Astrocyte (in vitro differentiated cells and primary cell): ENCODE measurements at regions not wholly inside any gene's neighbourhood (a gene's known extent, or its start where the extent isn't known, plus 50 kb on each side); places are given as distances from the start of the nearest gene placed in this dataset.

Source experiments
- DNase-seq: peaks from one replicate; pipeline ENCODE4 v3.0.0-alpha.2; 2010; ENCODE audit warnings: low read depth
- FAIRE-seq: peaks from 2 replicates; lab custom pipeline; 2011; peaks lifted over from hg19 to GRCh38; lab: Jason Lieb, UNC
- H2AFZ ChIP-seq: 2 replicates; pipeline ENCODE4 v1.6.0; 2012; ENCODE audit warnings: low read depth, low read length, inconsistent platforms
- H3K27ac ChIP-seq: 2 replicates; pipeline ENCODE4 v1.5.1; 2011; ENCODE audit warnings: low read depth, low read length, inconsistent platforms
- H3K27me3 ChIP-seq: 2 replicates; pipeline ENCODE4 v1.6.0; 2011; ENCODE audit warnings: low read length, inconsistent platforms; ENCODE audit not compliant: insufficient read depth
- H3K36me3 ChIP-seq: 2 replicates; pipeline ENCODE4 v1.5.1; 2011; ENCODE audit warnings: low read length, inconsistent platforms; ENCODE audit not compliant: insufficient read depth
- H3K4me1 ChIP-seq: 2 replicates; pipeline ENCODE4 v1.5.1; 2011; ENCODE audit warnings: low read length, inconsistent platforms; ENCODE audit not compliant: insufficient read depth
- H3K4me2 ChIP-seq: 2 replicates; pipeline ENCODE4 v1.6.0; 2012; ENCODE audit warnings: low read length, inconsistent platforms
- H3K4me3 ChIP-seq: 2 replicates; pipeline ENCODE4 v1.5.1; 2011; ENCODE audit warnings: low read depth, mild to moderate bottlenecking, low read length, inconsistent platforms; ENCODE audit not compliant: insufficient read depth
- H3K79me2 ChIP-seq: 2 replicates; pipeline ENCODE4 v1.6.0; 2012; ENCODE audit warnings: mild to moderate bottlenecking, low read length, inconsistent platforms; ENCODE audit not compliant: insufficient read depth
- H3K9ac ChIP-seq: 2 replicates; pipeline ENCODE4 v1.6.0; 2012; ENCODE audit warnings: mild to moderate bottlenecking, low read length, inconsistent platforms
- H3K9me3 ChIP-seq: 2 replicates; pipeline ENCODE4 v1.5.1; 2012; ENCODE audit warnings: low read depth, mild to moderate bottlenecking, low read length, inconsistent platforms; ENCODE audit not compliant: insufficient read depth
- H4K20me1 ChIP-seq: 2 replicates; pipeline ENCODE4 v1.6.0; 2012; ENCODE audit warnings: low read length, inconsistent platforms; ENCODE audit not compliant: insufficient read depth
- H3K27ac Mint-ChIP-seq: one replicate; pipeline ENCODE4 v1.8.0; 2021; ENCODE audit warnings: mild to moderate bottlenecking, mixed read lengths; ENCODE audit not compliant: unreplicated experiment
- H3K27me3 Mint-ChIP-seq: one replicate; pipeline ENCODE4 v1.8.0; 2021; ENCODE audit warnings: low read depth, mixed read lengths; ENCODE audit not compliant: unreplicated experiment
- H3K36me3 Mint-ChIP-seq: one replicate; pipeline ENCODE4 v1.8.0; 2021; ENCODE audit warnings: low read depth, mixed read lengths; ENCODE audit not compliant: unreplicated experiment
- H3K4me1 Mint-ChIP-seq: one replicate; pipeline ENCODE4 v1.8.0; 2021; ENCODE audit warnings: low read depth, mixed read lengths; ENCODE audit not compliant: unreplicated experiment
- H3K4me3 Mint-ChIP-seq: one replicate; pipeline ENCODE4 v1.8.0; 2021; ENCODE audit warnings: mild to moderate bottlenecking, moderate library complexity, mixed read lengths; ENCODE audit not compliant: unreplicated experiment
- H3K9me3 Mint-ChIP-seq: one replicate; pipeline ENCODE4 v1.8.0; 2021; ENCODE audit warnings: mild to moderate bottlenecking, mixed read lengths; ENCODE audit not compliant: unreplicated experiment
- CTCF ChIP-seq: IDR thresholded peaks from 2 replicates; pipeline ENCODE4 v1.5.1; 2011; ENCODE audit warnings: low read depth, mild to moderate bottlenecking, inconsistent platforms, low read length, moderate library complexity; ENCODE audit not compliant: insufficient read depth
- EZH2 ChIP-seq: IDR thresholded peaks from 2 replicates; pipeline ENCODE4 v1.6.1; 2012; ENCODE audit warnings: mild to moderate bottlenecking, low read length, inconsistent platforms; ENCODE audit not compliant: insufficient read depth

GRCh38 chr2:67057123-67057522, 340.0 kb upstream of the ETAA1 start:
- TF ChIP-seq EZH2 (no peak), CTCF (no peak)
- Histone ChIP-seq H3K4me3 (no peak overlapping the region), H3K9ac (no peak overlapping the region), H3K79me2 (no peaks in the 10 kb centered on the region), H3K27ac (no peak overlapping the region), H3K27me3 (no peaks in the 10 kb centered on the region), H3K4me2 (no peak overlapping the region), H4K20me1 (no peaks in the 10 kb centered on the region), H3K36me3 (no peaks in the 10 kb centered on the region), H2AFZ (no peak overlapping the region), H3K9me3 (no peaks in the 10 kb centered on the region), H3K4me1 (no peaks in the 10 kb centered on the region)
- DNase-seq: no peak
- FAIRE-seq: no peak
- no peaks in the 10 kb centered on the region for H3K27me3 Mint-ChIP-seq
- H3K4me1 Mint-ChIP-seq: no peaks in the 10 kb centered on the region
- H3K4me3 Mint-ChIP-seq: no peak overlapping the region
- no peak overlapping the region for H3K27ac Mint-ChIP-seq
- no peaks in the 10 kb centered on the region for H3K36me3 Mint-ChIP-seq
- H3K9me3 Mint-ChIP-seq: no peaks in the 10 kb centered on the region

GRCh38 chr2:67057901-67058703, 339.0 kb upstream of the ETAA1 start:
- no peaks in the 10 kb centered on the region for H3K4me1 ChIP-seq
- H3K27me3 Mint-ChIP-seq: no peaks in the 10 kb centered on the region
- H3K27ac Mint-ChIP-seq: no peak overlapping the region
- H3K36me3 ChIP-seq: no peaks in the 10 kb centered on the region
- no peak overlapping the region for H3K4me3 Mint-ChIP-seq
- H3K4me2 ChIP-seq: no peak overlapping the region
- H3K79me2 ChIP-seq: no peaks in the 10 kb centered on the region
- no peaks in the 10 kb centered on the region for H3K4me1 Mint-ChIP-seq
- no peak for TF ChIP-seq EZH2
- TF ChIP-seq CTCF: no peak
- H3K9ac ChIP-seq: no peak overlapping the region
- no peak overlapping the region for H3K4me3 ChIP-seq
- FAIRE-seq: no peak
- H4K20me1 ChIP-seq: no peaks in the 10 kb centered on the region
- no peaks in the 10 kb centered on the region for H3K36me3 Mint-ChIP-seq
- no peaks in the 10 kb centered on the region for H3K9me3 ChIP-seq
- H2AFZ ChIP-seq: no peak overlapping the region
- no peak for DNase-seq
- no peak overlapping the region for H3K27ac ChIP-seq
- H3K27me3 ChIP-seq: no peaks in the 10 kb centered on the region
- no peaks in the 10 kb centered on the region for H3K9me3 Mint-ChIP-seq

DNA sequence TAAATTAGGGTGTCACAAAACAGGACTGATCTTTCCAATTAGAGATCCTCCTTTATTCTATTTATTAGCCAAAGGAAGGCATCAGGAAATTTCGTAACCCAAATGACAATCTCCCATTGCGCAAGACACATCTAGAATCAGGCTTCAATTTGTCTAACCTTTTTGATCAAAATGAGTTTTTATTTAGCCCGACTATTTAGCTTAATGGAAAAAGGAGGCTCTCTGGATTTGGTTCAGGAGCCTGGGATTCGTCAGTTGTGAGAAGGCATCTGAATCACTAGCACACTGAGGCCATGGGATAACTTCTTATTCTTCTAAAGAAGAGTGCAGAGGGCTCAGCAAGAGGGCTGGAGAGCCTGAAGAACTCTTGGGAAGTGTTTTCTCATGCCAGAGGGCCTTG, 332.1 kb upstream of the ETAA1 start:
- peaks cover 3% of the 10 kb centered on the region for H3K9me3 Mint-ChIP-seq
- no peak overlapping the region for H3K4me3 ChIP-seq
- H3K36me3 ChIP-seq: no peaks in the 10 kb centered on the region
- H3K4me2 ChIP-seq: no peak overlapping the region
- no peak for DNase-seq
- H3K4me1 ChIP-seq: no peaks in the 10 kb centered on the region
- no peak for FAIRE-seq
- no peaks in the 10 kb centered on the region for H3K79me2 ChIP-seq
- no peak overlapping the region for H3K27ac ChIP-seq
- H3K27me3 Mint-ChIP-seq: peaks cover 13% of the 10 kb centered on the region
- H3K4me3 Mint-ChIP-seq: no peak overlapping the region
- TF ChIP-seq EZH2 (no peak), CTCF (no peak)
- H3K4me1 Mint-ChIP-seq: peaks cover 4% of the 10 kb centered on the region
- H2AFZ ChIP-seq: no peak overlapping the region
- H4K20me1 ChIP-seq: no peaks in the 10 kb centered on the region
- H3K27me3 ChIP-seq: no peaks in the 10 kb centered on the region
- no peaks in the 10 kb centered on the region for H3K9me3 ChIP-seq
- H3K36me3 Mint-ChIP-seq: no peaks in the 10 kb centered on the region
- no peak overlapping the region for H3K27ac Mint-ChIP-seq
- no peak overlapping the region for H3K9ac ChIP-seq
